RWPE1 (cell line): ENCODE measurements at regions not wholly inside any gene's neighbourhood (a gene's known extent, or its start where the extent isn't known, plus 50 kb on each side); places are given as distances from the start of the nearest gene placed in this dataset.

Experiments
- CTCF ChIA-PET: fragments of 350-600 bp; sonication (Branson Sonifier 250); formaldehyde crosslinking; extraction: SDS; loops from one replicate; lab custom pipeline; 2021; lab: Yijun Ruan, JAX
- POLR2A ChIA-PET: fragments of 400-600 bp; formaldehyde crosslinking; extraction: SDS; loops from one replicate; lab custom pipeline; 2020; ENCODE audit warnings: antibody characterized with exemption; ENCODE audit not compliant: low non-redundant PET; lab: Yijun Ruan, JAX
- DNase-seq: peaks from one replicate; pipeline ENCODE4 v3.0.0; 2012; ENCODE audit warnings: low spot score
- H3K27ac ChIP-seq: fragments of 450-650 bp; 2 replicates; pipeline ENCODE4 v1.5.1; 2017
- TF ChIP-seq, protein P1 (sequence below): fragments of 450-650 bp; conservative IDR thresholded peaks from 2 replicates; pipeline ENCODE4 v1.5.1; 2017; ENCODE audit warnings: low read depth, mild to moderate bottlenecking

GRCh38 chr2:224309176-224309575, 92.7 kb downstream of the FAM124B start:
- no peak for DNase-seq
- H3K27ac ChIP-seq: no peak overlapping the region
- CTCF ChIA-PET: no interaction called here
- POLR2A ChIA-PET: no interaction called here
- TF ChIP-seq, protein P1, sequence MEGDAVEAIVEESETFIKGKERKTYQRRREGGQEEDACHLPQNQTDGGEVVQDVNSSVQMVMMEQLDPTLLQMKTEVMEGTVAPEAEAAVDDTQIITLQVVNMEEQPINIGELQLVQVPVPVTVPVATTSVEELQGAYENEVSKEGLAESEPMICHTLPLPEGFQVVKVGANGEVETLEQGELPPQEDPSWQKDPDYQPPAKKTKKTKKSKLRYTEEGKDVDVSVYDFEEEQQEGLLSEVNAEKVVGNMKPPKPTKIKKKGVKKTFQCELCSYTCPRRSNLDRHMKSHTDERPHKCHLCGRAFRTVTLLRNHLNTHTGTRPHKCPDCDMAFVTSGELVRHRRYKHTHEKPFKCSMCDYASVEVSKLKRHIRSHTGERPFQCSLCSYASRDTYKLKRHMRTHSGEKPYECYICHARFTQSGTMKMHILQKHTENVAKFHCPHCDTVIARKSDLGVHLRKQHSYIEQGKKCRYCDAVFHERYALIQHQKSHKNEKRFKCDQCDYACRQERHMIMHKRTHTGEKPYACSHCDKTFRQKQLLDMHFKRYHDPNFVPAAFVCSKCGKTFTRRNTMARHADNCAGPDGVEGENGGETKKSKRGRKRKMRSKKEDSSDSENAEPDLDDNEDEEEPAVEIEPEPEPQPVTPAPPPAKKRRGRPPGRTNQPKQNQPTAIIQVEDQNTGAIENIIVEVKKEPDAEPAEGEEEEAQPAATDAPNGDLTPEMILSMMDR: no peak

DNA sequence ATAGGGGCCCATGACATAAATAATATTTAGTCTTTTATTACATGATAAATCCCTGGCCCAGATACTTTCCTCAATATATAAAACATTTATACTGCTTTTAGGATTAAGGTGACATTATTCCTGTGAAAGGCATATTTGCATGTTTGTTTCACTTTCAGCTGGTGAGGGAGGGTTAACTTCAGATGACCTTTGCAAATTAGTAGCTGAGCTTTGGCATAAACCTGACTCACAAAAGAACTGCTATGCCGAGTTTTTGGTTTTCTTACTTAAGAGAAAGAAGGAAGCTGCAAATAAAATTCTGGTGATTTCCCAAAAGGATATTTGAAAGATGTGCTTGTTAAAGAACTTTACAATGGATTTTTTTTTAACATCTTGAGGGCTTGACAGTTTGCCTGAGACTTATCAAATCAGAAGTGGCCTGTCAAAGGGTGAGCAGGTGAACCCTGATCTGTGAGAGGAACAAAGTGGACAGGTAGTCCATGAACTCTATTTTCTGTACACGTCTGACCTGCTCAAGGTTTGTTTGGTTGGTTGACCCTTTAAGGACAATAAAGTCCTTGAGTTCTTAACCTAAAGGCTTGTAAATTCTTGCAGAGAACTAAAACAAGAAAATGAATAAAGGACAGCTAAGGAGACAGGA, 93.5 kb downstream of the FAM124B start:
- DNase-seq: no peak

DNA sequence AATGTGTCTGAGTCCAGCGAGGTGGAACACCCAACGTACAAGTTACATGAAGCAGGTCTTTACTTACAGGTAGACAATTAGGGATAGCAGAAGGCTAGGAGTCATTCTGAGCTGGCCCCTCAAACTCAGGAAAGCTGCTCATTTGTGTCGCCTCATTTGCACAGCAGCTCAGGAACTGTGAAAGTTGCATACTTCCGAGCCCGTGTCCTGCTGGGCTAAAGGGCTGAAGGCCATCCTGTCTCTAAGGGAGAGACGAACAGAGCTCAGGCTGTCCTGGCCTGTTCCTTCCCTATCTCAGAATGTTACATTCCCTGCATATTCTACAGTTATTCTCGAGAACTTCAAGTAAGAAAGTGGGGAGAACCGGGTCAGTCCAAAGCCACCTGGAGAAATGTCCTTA, 99.0 kb downstream of the FAM124B start:
- no peak for DNase-seq
- TF ChIP-seq, protein P1: no peak
- ChIA-PET CTCF (interaction anchor here (0.6 to 1.1 kb wide), 2 partner anchors 210 to 333 kb away, joined by 3 read pairs; no protein-coding TSS in a partner anchor), POLR2A (no interaction called here)
- H3K27ac ChIP-seq: no peak overlapping the region

More for the DNA sequence above, 93.5 kb downstream of the FAM124B start:
- H3K27ac ChIP-seq: no peak overlapping the region
- POLR2A ChIA-PET: no interaction called here
- CTCF ChIA-PET: interaction anchor here (0.6 kb wide), 1 partner anchor 745 kb away, joined by 3 read pairs; no protein-coding TSS in a partner anchor
- TF ChIP-seq, protein P1: no peak

DNA sequence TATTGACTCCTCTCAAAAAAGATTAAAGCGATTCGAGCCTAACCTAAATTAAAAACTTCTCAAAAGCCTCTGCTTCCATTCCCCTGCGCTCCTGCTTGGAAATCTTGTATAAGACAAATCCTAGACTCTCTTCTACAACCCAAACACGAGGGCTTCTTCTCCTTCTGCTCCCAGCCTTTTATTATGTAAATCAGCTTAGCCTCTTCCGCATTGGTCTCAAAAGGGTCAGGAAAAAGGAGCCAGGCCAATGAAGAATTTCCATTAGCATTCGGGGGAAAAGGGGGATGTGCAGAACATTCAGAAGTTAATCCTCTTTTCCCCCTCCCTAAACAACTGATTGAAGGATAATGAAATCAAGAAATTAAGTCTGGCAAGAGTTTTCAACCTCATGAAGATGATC, 107.9 kb downstream of the FAM124B start:
- TF ChIP-seq, protein P1: no peak
- ChIA-PET POLR2A (no interaction called here), CTCF (no interaction called here)
- H3K27ac ChIP-seq: no peak overlapping the region
- no peak for DNase-seq

GRCh38 chr2:224287531-224287930, 114.4 kb downstream of the FAM124B start:
- TF ChIP-seq, protein P1: no peak
- CTCF ChIA-PET: interaction anchor here (0.7 to 2.7 kb wide), 3 partner anchors 82 to 317 kb away, joined by 3 to 20 read pairs (median 7); no protein-coding TSS in a partner anchor
- H3K27ac ChIP-seq: no peak overlapping the region
- POLR2A ChIA-PET: interaction anchor here (0.6 kb wide), 1 partner anchor 1370 kb away, joined by 4 read pairs; no protein-coding TSS in a partner anchor
- DNase-seq: no peak

- ChIA-PET CTCF (interaction anchor here (0.7 to 5.8 kb wide), 3 partner anchors 83 to 317 kb away, joined by 3 to 87 read pairs (median 20); no protein-coding TSS in a partner anchor), POLR2A (interaction anchor here (0.6 kb wide), 1 partner anchor 1370 kb away, joined by 4 read pairs; no protein-coding TSS in a partner anchor)
- H3K27ac ChIP-seq: no peak overlapping the region
- TF ChIP-seq, protein P1: no peak
- DNase-seq: no peak
These were observed 115.0 kb downstream of the FAM124B start for GRCh38 chr2:224286923-224287322.
